D341Med (cell line): ENCODE measurements at regions not wholly inside any gene's neighbourhood (a gene's known extent, or its start where the extent isn't known, plus 50 kb on each side); places are given as distances from the start of the nearest gene placed in this dataset.
"Not testable (repeated sequence)": the region's sequence is repeated elsewhere in the genome, so short reads cannot be mapped to it uniquely, and the experiment has no call there.

ENCODE experiments used
- DNase-seq: peaks from one replicate; pipeline ENCODE4 v3.0.0; 2012; ENCODE audit warnings: low spot score

DNA sequence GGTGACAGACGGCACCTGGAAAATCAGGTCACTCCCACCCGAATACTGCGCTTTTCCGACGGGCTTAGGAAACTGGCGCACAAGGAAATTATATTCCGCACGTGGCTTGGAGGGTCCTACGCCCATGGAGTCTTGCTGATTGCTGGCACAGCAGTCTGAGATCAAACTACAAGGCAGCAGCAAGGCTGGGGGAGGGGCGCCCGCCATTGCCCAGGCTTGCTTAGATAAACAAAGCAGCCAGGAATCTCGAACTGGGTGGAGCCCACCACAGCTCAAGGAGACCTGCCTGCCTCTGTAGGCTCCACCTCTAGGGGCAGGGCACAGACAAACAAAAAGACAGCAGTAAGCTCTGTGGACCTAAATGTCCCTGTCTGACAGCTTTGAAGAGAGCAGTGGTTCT is 394.3 kb downstream of the PTH2R start:
- not testable (repeated sequence) for DNase-seq

DNA sequence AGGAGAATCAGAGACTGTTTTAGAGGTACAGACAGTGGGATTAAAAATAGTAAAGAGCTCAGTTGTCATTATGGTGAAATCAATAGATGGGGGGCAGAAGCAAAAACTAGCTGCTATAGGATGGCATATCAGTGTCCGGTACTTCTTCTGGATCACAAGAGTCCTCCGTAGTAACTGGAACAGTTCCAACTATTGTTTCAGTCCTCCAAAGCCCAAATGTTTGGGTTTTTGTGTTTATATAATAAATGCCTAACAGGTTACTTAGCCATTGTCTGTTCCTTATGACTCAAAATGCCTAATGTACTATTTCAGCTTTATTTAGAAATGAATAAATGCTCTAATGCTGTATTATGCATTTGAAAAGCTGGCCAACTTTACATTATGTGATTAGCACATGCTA is 401.2 kb downstream of the PTH2R start:
- no peak for DNase-seq

DNA sequence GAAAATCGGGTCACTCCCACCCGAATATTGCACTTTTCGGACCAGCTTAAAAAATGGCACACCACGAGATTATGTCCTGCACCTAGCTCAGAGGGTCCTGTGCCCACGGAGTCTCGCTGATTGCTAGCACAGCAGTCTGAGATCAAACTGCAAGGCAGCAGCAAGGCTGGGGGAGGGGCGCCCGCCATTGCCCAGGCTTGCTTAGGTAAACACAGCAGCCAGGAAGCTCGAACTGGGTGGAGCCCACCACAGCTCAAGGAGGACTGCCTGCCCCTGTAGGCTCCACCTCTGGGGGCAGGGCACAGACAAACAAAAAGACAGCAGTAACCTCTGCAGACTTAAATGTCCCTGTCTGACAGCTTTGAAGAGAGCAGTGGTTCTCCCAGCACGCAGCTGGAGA is 405.3 kb downstream of the PTH2R start:
- not testable (repeated sequence) for DNase-seq

DNA sequence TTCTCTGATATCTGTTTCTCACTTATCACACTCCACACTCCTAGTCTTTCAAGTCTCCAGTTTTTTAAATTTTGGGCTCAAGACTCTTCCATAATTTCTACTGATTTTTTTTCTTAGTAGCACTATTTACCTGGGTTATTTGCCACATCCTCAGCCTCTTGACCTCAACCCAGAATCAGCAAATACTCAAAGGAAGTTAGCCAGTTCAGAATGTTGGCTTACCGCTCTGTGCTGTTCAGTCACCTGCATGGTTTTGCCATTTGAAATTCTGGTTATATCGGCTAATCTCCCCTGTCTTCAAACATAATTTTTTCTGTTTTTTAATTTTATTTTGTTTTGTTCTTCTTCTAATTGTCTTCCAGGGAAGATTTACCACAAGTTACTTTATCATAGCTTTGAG is 412.6 kb downstream of the PTH2R start:
- no peak for DNase-seq

DNA sequence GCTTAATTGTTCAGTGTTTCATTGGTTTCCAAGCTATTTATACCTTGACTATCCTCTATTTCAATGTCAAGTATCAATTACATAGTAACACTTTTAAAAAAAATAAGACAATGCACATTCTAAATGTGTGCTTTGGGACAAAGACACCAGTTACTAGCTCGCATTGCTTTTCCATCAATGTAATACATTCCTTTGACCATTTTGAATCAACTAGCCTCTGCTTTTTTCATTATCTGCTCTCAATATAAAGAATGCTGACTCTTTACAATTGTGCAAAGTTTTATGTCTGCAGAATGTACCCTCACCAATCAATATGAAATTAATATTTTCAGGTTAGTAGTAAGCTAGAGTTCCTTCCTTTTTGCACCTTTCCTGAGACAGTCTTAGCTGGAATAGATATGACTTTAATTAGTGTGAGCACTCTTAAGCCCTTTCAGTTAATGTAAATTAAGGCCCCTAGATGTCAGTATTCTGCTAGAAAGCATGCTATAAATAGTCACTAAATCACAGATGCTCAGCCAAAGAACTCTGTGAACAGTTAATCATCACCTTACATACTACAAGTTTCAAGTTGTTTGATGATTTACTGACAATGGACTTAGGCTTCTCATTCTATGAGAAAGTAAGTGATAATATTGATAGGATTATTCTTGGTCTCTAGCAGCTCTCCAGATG is 413.6 kb downstream of the PTH2R start:
- DNase-seq: peak; percentile 20

DNA sequence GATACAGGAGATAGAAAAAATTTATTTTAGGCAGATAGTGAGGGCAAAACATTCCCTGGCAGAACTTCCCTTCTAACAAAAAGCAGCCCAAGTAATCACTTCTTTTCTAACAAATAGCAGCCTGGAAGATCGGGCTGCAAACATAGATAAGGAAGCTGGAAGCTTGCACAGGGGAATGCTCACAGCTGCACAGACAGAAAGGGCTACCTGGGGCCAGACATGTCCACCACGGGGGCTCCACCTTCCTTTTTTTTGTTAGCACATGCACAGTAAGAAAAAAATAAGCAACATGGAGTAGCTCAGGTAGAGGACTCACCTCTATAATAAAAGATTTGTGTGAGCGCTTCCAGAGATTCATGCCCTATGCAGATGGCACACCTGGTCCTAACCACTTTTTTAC is 420.5 kb downstream of the PTH2R start:
- no peak for DNase-seq

DNA sequence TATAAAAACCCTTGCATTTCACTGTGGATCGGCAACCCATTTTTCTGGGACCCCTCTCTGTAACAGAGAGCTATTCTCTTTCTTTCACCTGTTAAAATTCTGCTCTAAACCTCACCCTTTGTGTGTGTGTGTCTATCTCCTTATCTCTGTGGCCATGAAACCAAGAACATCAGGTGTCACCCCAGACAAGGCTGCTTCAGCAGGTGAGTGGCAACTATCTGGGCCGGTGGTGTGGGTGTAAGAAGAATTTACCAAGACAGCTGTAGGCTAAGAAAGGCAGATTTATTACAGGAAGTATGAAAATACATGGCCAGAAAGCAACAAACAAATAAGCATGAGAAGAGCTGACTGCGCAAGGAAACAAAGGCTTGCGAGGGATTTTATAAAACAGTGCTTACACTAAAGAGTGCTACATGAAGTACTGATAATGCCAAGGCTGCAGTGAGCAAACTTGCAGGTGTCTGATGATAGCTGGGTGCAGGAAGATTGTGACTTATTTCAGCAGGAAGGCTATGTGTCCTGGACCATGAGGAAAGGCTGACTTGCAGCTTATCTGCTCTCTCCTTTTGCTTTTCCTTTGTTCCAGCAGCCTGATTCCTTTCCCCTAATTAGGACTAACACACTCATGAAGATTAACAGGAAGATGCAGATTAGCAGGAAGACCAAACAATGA is 421.1 kb downstream of the PTH2R start:
- DNase-seq: no peak

DNA sequence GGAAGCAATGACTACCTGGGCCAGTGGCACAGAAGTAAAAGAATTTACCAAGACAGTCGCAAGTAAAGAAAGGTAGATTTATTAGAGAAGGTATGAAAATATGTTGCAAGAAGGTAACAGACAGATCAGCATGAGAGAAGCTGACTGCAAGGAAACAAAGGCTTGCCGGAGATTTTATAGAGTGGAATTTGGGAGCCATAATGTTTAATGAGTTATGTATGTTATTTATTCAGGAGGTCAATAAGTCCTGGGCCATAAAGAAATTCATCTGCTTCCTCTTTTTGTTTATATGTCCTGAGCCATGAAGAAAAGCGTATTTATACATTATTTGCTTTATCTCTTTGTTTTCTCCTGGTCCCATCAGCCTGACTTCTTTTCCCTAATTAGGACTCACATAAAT is 423.6 kb downstream of the PTH2R start:
- DNase-seq: no peak

DNA sequence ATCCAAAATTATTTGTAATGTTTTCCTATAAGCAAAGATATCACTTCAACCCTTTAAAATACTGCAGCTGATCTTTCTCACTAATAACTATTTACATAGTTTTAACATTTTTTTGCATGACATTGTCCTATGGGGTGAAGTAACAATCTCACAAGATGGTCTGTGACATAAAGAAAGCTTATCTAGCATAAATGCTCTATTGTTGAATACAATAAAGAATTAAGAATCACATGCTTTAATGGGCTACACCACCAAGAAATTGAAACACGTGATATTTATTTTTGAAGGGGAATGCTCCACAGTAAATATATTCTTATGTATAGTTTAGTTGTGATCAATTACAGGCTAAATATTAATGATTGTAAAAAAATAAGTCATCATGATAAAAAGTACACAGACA is 441.1 kb downstream of the PTH2R start:
- DNase-seq: no peak

DNA sequence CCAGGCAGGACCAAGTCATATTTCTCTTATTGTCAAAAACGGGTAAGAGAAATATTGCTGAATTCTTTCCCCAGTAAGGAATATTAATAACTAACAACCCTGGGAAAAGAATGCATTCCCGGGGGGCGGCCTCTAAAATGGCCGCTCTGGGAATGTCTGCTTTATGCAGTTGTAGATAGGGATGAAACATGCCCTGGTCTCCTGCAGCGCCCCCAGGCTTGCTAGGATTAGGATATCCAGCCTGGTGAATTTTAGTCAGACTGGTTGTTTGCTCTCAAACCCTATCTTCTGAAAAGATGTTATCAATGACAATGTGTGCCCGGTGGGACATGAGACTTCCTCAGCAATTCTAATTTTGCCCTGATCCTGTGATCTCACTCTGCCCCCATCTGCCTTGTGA is 448.1 kb downstream of the PTH2R start:
- DNase-seq: no peak

DNA sequence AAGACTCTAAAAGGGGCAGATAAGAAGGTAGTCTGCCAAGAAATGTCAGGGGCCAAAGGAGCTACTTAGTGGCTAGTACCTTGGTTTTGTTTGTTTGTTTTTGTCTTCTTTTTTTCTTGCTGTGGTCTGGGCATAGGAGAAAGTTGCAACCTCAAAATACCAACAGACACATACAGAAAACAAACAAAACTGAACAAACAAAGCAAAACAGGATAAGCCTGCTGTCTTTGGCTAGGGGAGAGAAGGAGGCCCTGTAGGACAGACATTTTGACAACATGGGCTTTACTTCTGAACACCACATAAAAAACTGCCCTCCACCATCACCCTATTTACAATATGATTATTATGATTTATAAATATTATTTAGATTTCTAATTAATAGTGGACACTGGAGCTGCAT is 460.8 kb downstream of the PTH2R start:
- DNase-seq: no peak

DNA sequence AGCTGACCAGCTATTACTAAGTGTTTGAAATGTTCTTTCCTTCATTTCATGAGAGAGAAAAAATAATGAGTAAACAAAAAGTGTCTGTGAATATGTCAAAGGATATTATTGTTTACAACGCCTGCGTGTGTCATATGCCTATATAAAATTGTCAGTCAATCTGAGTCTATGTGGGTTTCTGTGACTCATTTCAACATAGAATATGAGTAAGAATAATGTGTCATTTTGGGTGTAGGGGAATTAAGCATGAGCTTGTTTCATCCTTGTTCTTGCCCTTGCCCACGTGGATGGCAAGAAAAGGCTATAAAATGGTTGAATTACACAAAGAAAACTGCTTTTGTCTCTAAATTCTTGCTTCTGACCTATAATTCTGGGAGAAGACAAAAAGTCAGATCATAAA is 466.0 kb downstream of the PTH2R start:
- no peak for DNase-seq

DNA sequence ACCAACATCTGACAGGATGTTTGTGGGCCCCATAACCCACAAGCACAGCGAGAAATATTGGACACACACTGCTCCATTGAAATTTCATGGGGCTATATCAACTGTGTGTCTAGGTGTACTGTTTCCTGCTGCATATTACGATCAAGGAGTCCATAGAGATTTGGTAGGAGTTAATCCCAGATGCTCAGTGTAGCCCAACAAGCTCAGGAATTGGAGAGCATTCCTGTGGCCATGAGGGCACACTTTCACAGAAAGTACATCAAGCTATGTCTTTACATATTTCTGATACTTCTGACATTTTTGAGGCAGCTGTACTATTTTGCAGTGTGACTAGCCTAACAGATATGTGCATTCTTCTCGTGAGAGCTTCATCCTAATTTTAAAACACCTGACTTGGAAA is 473.1 kb downstream of the PTH2R start:
- no peak for DNase-seq

DNA sequence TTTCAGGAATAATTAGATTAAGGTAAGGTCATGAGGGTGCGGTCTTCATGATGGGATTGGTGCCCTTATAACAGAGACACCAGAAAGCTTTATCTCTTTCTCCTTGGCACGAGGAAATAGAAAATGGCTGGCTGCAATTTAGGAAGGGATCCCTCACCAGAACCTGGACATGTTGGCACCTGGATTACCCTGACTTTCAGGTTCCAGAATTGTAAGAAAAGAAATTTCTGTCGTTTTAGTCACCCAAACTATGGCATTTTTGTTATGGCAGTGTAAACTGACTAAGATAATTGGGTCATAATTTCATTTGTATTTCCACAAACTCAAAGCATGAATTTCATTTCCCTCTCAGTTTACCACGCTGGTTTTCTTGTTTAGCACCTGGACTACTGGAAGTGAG is 473.6 kb downstream of the PTH2R start:
- no peak for DNase-seq

DNA sequence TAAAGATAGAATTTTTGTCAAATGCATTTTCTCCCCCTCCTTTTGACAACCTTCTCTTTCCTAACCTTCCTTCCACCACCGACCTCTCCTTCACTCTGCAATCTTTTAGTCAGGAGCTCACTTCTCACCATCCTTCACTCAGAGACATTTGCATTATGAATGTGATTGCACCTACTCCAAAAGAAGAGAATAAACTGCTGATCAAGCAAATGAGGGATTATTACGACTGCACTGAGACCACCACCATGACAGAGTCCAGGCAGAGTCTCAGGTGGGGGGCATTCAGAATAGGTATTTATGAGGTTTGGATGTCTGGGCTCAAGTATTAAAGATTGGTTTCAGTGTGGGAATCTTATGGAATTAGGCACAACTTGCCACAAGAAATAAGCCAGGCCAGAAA is 483.9 kb downstream of the PTH2R start:
- DNase-seq: no peak

DNA sequence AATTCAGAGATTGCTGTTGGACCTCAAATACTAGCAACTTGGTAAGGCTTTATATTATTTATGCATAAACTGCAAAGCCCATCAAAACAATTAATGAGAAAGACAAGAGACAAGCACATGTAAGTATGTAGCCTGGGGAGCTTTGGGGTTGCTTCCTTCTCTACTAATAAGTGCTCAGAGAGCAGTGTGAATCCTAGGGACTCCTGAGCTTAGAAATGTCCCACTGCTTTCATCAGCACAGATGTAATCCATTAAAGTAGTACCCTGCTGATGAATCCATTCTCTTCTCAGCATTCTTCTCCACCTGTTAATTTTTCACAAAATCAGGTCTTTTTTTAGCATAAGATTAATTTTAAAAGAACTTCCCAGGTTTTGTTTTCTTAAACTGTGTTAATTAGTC is 485.6 kb downstream of the PTH2R start:
- no peak for DNase-seq

DNA sequence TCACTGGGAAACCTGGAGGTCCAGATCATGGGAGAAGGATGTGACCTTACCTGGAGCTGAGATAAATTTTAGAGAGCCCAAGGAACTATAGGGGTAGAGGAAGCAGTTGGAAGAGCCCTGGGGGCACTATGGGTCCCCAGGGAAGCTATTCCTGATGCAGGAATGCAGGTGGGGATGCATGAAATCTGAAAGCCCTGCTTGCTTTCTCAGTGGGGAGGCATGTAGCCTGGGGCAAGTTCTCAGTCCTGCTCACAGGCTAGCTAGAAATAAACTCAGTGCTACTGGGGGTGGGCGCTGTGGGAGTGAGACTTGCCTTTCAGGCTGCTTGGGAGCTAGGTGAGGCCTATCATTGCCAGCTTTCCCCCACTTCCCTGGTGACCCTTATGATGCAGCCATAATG is 499.7 kb downstream of the PTH2R start:
- no peak for DNase-seq

DNA sequence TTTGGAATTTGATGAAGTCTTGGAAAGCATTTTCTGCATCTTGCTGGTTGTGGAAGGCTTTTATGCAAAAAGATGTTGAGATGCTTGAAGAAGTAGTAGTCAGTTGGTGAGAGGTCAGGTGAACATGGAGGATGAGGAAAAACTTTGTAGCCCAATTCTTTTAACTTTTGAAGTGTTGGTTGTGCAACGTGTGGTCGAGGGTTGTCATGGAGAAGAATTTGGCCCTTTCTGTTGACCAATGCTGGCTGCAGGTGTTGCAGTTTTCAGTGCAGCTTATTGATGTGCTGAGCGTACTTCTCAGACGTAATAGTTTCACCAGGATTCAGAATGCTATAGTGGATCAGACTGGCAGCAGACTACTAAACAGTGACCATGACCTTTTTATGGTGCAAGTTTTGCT is 508.4 kb upstream of the MAP2 start:
- DNase-seq: no peak

DNA sequence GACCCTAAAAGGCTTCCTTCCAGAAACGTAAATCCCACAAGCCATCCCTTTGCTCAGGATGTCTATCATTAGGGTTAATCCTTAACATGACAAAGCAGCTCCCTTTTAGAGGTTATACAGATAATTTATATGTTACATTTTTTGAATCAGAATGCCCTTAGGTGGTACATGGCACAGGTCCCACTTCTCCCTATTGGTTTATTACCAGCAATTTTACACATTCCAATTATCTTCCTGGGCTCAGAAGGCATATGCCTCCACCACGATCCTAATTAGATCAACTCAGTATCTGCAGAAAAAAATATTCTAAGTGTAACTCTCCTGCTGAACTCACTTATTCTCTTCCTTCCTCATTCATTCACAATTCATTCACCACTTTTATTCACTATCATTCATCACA is 507.0 kb upstream of the MAP2 start:
- DNase-seq: no peak

DNA sequence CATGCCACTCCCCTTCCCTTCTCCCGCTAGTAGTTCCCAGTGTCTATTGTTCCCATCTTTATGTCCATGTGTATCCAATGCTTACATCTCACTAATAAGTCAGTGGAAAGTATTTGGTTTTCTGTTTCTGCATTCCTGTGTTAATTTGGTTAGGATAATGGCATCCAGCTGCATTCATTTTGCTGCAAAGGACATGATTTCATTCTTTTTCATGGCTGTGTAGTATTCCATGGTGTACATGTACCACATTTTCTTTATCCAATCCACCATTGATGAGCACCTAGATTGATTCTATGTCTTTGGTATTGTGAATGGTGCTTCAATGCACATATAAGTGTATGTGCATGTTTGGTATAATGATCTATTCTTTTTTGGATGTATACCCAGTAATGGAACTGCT is 502.5 kb upstream of the MAP2 start:
- not testable (repeated sequence) for DNase-seq

DNA sequence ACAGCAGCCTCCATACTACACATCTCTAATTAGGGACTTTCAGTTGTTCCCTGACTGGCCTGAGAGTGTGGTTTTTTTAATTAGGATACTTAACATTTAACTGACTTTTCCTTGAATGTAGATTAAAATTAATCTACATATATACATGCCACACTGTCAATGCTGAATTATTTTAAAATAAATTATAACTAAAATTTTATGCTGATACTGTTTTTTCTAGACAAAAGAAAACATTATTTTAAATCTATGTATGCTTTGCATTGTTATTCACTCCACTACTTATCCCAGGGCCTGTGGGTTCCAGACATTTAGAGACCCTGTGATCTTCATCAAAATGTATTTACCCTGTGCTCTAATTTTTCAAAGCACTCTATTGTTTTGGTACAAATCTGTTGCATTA is 496.0 kb upstream of the MAP2 start:
- no peak for DNase-seq

DNA sequence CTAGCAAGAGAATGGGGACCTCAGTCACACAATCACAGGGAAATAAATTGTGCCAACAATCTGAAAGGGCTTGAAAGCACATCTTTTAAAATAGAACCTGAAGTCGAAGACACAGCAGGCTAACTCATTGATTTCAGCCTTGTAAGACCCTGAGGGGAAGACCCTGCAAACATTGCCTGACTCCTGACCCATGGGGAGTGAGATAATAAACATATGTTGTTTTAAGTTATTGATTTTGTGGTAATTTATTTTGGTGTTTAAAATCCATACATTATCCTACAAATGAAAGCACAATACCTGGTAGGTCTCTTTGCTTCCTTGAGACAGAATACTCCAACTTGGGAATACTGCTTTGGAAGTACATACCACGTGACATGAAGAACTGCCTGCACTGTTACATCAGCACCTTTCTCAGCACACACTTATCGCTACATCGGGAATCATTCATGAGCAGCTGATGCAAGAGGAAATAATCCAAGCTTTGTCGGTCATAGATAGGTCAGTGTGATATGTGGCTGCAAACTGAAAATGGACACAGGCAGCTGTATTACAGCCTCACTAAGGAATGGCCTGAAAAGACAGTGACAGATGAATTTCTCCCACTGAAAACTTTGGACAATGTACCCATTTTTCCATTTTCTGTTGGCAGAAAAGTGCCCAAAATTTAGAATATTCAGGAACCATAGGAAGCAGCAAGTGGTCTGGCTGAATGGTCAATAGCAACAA is 494.5 kb upstream of the MAP2 start:
- DNase-seq: no peak

DNA sequence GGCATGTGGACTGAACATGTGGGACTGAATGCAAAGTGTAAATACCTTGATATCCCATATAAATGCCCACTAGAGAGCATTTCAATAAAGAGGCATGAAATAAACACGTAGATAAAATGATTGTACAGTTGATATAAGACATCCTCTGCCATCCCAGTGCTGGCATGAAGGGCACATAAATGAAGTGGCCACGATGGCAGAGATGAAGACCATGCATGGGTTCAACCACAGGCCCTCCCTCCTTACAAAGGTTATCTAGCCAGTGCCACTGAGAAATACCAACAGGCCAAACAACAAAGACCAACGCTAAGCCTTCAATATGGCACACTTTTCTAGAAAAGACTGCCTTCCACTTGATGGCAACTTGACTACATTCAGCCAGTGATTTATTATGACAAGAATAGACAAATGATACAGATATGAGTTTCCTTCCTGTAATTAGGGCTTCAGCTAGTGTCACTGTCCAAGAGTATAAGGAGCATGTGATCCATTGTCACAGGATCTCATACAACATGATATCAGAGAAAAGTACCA is 493.9 kb upstream of the MAP2 start:
- no peak for DNase-seq
